Endothelial cell of umbilical vein (primary cell): ENCODE measurements at regions not wholly inside any gene's neighbourhood (a gene's known extent, or its start where the extent isn't known, plus 50 kb on each side); places are given as distances from the start of the nearest gene placed in this dataset.

Experiments
- BruUV-seq: library from RNA; stranded (reverse); fragments of 400-500 nt; replicated peaks from 2 replicates; lab custom pipeline; 2021; lab: Mats Ljungman, UMichigan
- CTCF ChIA-PET: fragments of 300-600, 350-600 bp; sonication (Branson Sonifier 250); formaldehyde crosslinking; loops from one replicate; lab custom pipeline; 2021; ENCODE audit warnings: antibody characterized with exemption, inconsistent platforms; lab: Charles Lee
- POLR2A ChIA-PET: fragments of 300-600, 350-600 bp; sonication (Branson Sonifier 250); formaldehyde crosslinking; loops from one replicate; lab custom pipeline; 2021; ENCODE audit warnings: antibody characterized with exemption, inconsistent platforms; lab: Charles Lee
- DNase-seq: peaks from one replicate; pipeline ENCODE4 v3.0.0-alpha.2; 2011; ENCODE audit warnings: low read depth, low spot score
- FAIRE-seq: peaks from 2 replicates; lab custom pipeline; 2011; peaks lifted over from hg19 to GRCh38; lab: Jason Lieb, UNC
- H2AFZ ChIP-seq: 2 replicates; pipeline ENCODE4 v1.6.0; 2012; ENCODE audit warnings: low read depth, low read length, control low read depth, inconsistent platforms
- H3K27ac ChIP-seq: 2 replicates; pipeline ENCODE4 v1.5.1; 2011; ENCODE audit warnings: low read depth, mild to moderate bottlenecking, control low read depth, low read length, moderate library complexity; ENCODE audit not compliant: insufficient read depth
- H3K27me3 ChIP-seq, 2 experiments: 2 replicates each; pipeline versions ENCODE4 v1.6.0 to v1.6.1; 2011; ENCODE audit warnings: low read length in 2 of 2, mixed read lengths in 1 of 2; ENCODE audit not compliant: control insufficient read depth in 2 of 2, insufficient read depth in 2 of 2
- H3K36me3 ChIP-seq, 2 experiments: 2 replicates in 1 of 2; 3 replicates in 1 of 2; pipeline ENCODE4 v1.5.1; 2011; ENCODE audit warnings: low read length in 2 of 2, mild to moderate bottlenecking in 1 of 2, moderate library complexity in 1 of 2; ENCODE audit not compliant: control insufficient read depth in 2 of 2, insufficient read depth in 2 of 2; ENCODE audit errors: extremely low read depth in 1 of 2
- H3K4me1 ChIP-seq: 3 replicates; pipeline ENCODE4 v1.5.1; 2011; ENCODE audit warnings: mild to moderate bottlenecking, low read length; ENCODE audit not compliant: control insufficient read depth, insufficient read depth; ENCODE audit errors: extremely low read depth
- H3K4me2 ChIP-seq: 2 replicates; pipeline ENCODE4 v1.6.1; 2011; ENCODE audit warnings: low read length, control low read depth, mixed read lengths; ENCODE audit not compliant: insufficient read depth
- H3K4me3 ChIP-seq, 3 experiments: fragments of 200-600 bp in 1 of 3; sonication (generic), shearing (Covaris generic) in 1 of 3; replicated peaks in 1 of 3; 2 replicates each; pipeline ENCODE4 v1.5.1; 2011 to 2016; ENCODE audit warnings: control low read depth in 3 of 3, low read length in 3 of 3, mild to moderate bottlenecking in 2 of 3, inconsistent platforms in 1 of 3, low read depth in 1 of 3, moderate library complexity in 1 of 3; ENCODE audit not compliant: insufficient read depth in 1 of 3
- H3K79me2 ChIP-seq: 2 replicates; pipeline ENCODE4 v1.6.0; 2012; ENCODE audit warnings: low read length, inconsistent platforms; ENCODE audit not compliant: control insufficient read depth, insufficient read depth
- H3K9ac ChIP-seq: replicated peaks from 2 replicates; pipeline ENCODE3; 2011; ENCODE audit warnings: low read length, control low read depth; ENCODE audit not compliant: insufficient read depth; ENCODE audit errors: extremely low read depth
- H3K9me1 ChIP-seq: replicated peaks from 3 replicates; pipeline ENCODE4 v1.6.0; 2011; ENCODE audit warnings: mild to moderate bottlenecking, low read length; ENCODE audit not compliant: control insufficient read depth, insufficient read depth; ENCODE audit errors: extremely low read depth
- H3K9me3 ChIP-seq: replicated peaks from 2 replicates; pipeline ENCODE4 v1.5.1; 2012; ENCODE audit warnings: low read length, inconsistent platforms; ENCODE audit not compliant: control insufficient read depth, insufficient read depth
- H4K20me1 ChIP-seq: replicated peaks from 2 replicates; pipeline ENCODE3; 2011; ENCODE audit warnings: mild to moderate bottlenecking, low read length; ENCODE audit not compliant: control insufficient read depth, insufficient read depth; ENCODE audit errors: extremely low read depth
- CTCF ChIP-seq, 2 donors: IDR thresholded peaks; 1 replicate in 1 of 2; 2 replicates in 1 of 2; pipeline ENCODE4 v1.5.1; 2011; ENCODE audit warnings: low read length in 2 of 2, mild to moderate bottlenecking in 2 of 2, moderate library complexity in 2 of 2, control low read depth in 1 of 2, inconsistent platforms in 1 of 2, low read depth in 1 of 2; ENCODE audit not compliant: insufficient read depth in 1 of 2; ENCODE audit errors: extremely low read depth in 1 of 2
- EZH2 ChIP-seq: IDR thresholded peaks from 2 replicates; pipeline ENCODE4 v1.6.1; 2012; ENCODE audit warnings: borderline replicate concordance, low read depth, mild to moderate bottlenecking, moderate library complexity, low read length, inconsistent platforms; ENCODE audit not compliant: severe bottlenecking
- FOS ChIP-seq: IDR thresholded peaks from 2 replicates; pipeline ENCODE4 v1.6.1; 2011; ENCODE audit warnings: mild to moderate bottlenecking, low read length, moderate library complexity, borderline replicate concordance; ENCODE audit not compliant: insufficient read depth
- GATA2 ChIP-seq: IDR thresholded peaks from 2 replicates; pipeline ENCODE4 v1.7.0; 2011; ENCODE audit warnings: low read depth, mild to moderate bottlenecking, moderate library complexity, mixed read lengths, low read length; ENCODE audit not compliant: insufficient read length, insufficient read depth
- JUN ChIP-seq: IDR thresholded peaks from 2 replicates; pipeline ENCODE4 v1.6.1; 2011; ENCODE audit warnings: borderline replicate concordance, low read depth; ENCODE audit not compliant: insufficient read length, insufficient read depth
- MAX ChIP-seq: IDR thresholded peaks from 2 replicates; pipeline ENCODE4 v1.6.1; 2011; ENCODE audit not compliant: insufficient read depth, insufficient read length
- MYC ChIP-seq: IDR thresholded peaks from one replicate; pipeline ENCODE4 v1.6.1; 2011; ENCODE audit warnings: mild to moderate bottlenecking, low read depth, low read length
- POLR2A ChIP-seq: IDR thresholded peaks from 2 replicates; pipeline ENCODE4 v1.6.1; 2012; ENCODE audit warnings: low read depth, mild to moderate bottlenecking, control low read depth, low read length
- POLR2AphosphoS5 ChIP-seq: IDR thresholded peaks from 2 replicates; pipeline ENCODE4 v1.6.1; 2012; ENCODE audit warnings: low read depth, mild to moderate bottlenecking, control low read depth, low read length, moderate library complexity; ENCODE audit not compliant: insufficient read depth
- dilution Hi-C: fragments of 300-500 bp; cut with MboI; formaldehyde crosslinking; loops from one replicate; pipeline ENCODE4 v1.15.0; 2019; ENCODE audit warnings: low sequenced_read_pairs; ENCODE audit not compliant: extremely low pct_ligation_motif_present
- intact Hi-C: fragments of 100-400 bp; cut with micrococcal nuclease; formaldehyde crosslinking; loops from one replicate; pipeline ENCODE4 v1.10.0; 2022

- ChIA-PET CTCF (no interaction called here), POLR2A (no interaction called here)
- dilution Hi-C loops (no loop called here), intact Hi-C loops (no loop called here)
- Histone ChIP-seq H3K27ac (no peak overlapping the region), H3K4me1 (no peaks in the 10 kb centered on the region), H3K9ac (no peak overlapping the region), H3K9me3 (no peaks in the 10 kb centered on the region), H2AFZ (no peak overlapping the region), H3K9me1 (no peaks in the 10 kb centered on the region), H3K4me3 (no peak overlapping the region), H3K36me3 (no peaks in the 10 kb centered on the region), H3K79me2 (no peaks in the 10 kb centered on the region), H3K27me3 (no peaks in the 10 kb centered on the region), H4K20me1 (no peaks in the 10 kb centered on the region), H3K4me2 (no peak overlapping the region)
- no peak for DNase-seq
- no peak for FAIRE-seq
- no peak for TF ChIP-seq JUN
- no peak for TF ChIP-seq MYC
- no peak for TF ChIP-seq GATA2
- TF ChIP-seq CTCF (IDR thresholded peaks at IDR 0.05; ENCODE audit: extremely low read depth in 1 of 2, insufficient read depth in 1 of 2, low read depth in 1 of 2, low read length in 2 of 2), result no peak
- BruUV-seq, result no TSS peak
These were observed 92.0 kb upstream of the GALNT2 start for GRCh38 chr1:229975047-229975446.

- H3K36me3 ChIP-seq, result no peaks in the 10 kb centered on the region
- H3K27me3 ChIP-seq, result peaks cover 0 to 2% of the 10 kb centered on the region in 2 experiments
- H3K9ac ChIP-seq, result no peak overlapping the region
- H3K9me3 ChIP-seq, result no peaks in the 10 kb centered on the region
- POLR2A ChIA-PET, result no interaction called here
- BruUV-seq, result no TSS peak
- H3K9me1 ChIP-seq, result no peaks in the 10 kb centered on the region
- CTCF ChIA-PET, result no interaction called here
- H3K27ac ChIP-seq, result no peak overlapping the region
- H4K20me1 ChIP-seq, result no peaks in the 10 kb centered on the region
- TF ChIP-seq FOS, result no peak
- no peak for TF ChIP-seq POLR2AphosphoS5
- TF ChIP-seq POLR2A, result no peak
- TF ChIP-seq CTCF (IDR thresholded peaks at IDR 0.05; ENCODE audit: extremely low read depth in 1 of 2, insufficient read depth in 1 of 2, low read depth in 1 of 2, low read length in 2 of 2), result no peak
- no peak for TF ChIP-seq GATA2
- TF ChIP-seq MYC, result no peak
- TF ChIP-seq EZH2, result no peak
- no peak for TF ChIP-seq MAX
- no peak for TF ChIP-seq JUN
- DNase-seq (no peak), FAIRE-seq (no peak)
- H3K79me2 ChIP-seq, result no peaks in the 10 kb centered on the region
- no peak overlapping the region for H3K4me3 ChIP-seq
- intact Hi-C loops (no loop called here), dilution Hi-C loops (no loop called here)
- H2AFZ ChIP-seq, result no peak overlapping the region
- H3K4me1 ChIP-seq, result no peaks in the 10 kb centered on the region
- no peak overlapping the region for H3K4me2 ChIP-seq
These were observed 87.0 kb upstream of the GALNT2 start for GRCh38 chr1:229980009-229980408.
